Stimulated activated CD8-positive, alpha-beta memory T cell treated with anti-CD3 and anti-CD28 coated beads, Interleukin-15, amount 100 ng/mL, for 1 hour (primary cell): ENCODE measurements at regions not wholly inside any gene's neighbourhood (a gene's known extent, or its start where the extent isn't known, plus 50 kb on each side); places are given as distances from the start of the nearest gene placed in this dataset.

Experiments used
- DNase-seq: peaks from one replicate; pipeline ENCODE4 v3.0.0-alpha.2; 2020; ENCODE audit warnings: low read depth

GRCh38 chr7:25360451-25360850, 132.2 kb upstream of the NPVF start:
- no peak for DNase-seq

- no peak for DNase-seq
Observed at GRCh38 chr7:25361387-25361786, 133.1 kb upstream of the NPVF start.

GRCh38 chr7:25361863-25362262, 133.6 kb upstream of the NPVF start:
- no peak for DNase-seq

- no peak for DNase-seq
Observed at GRCh38 chr7:25368599-25369201, 140.4 kb upstream of the NPVF start.

GRCh38 chr7:25369786-25370185, 141.5 kb upstream of the NPVF start:
- no peak for DNase-seq

GRCh38 chr7:25371972-25372371, 143.7 kb upstream of the NPVF start:
- no peak for DNase-seq

GRCh38 chr7:25375805-25376600, 147.7 kb upstream of the NPVF start:
- DNase-seq = no peak

GRCh38 chr7:25379351-25380300, 151.3 kb upstream of the NPVF start:
- DNase-seq = no peak

GRCh38 chr7:25381818-25382589, 153.7 kb upstream of the NPVF start:
- no peak for DNase-seq

GRCh38 chr7:25382869-25383268, 154.6 kb upstream of the NPVF start:
- no peak for DNase-seq

- DNase-seq = no peak
Observed at GRCh38 chr7:25383402-25383801, 155.1 kb upstream of the NPVF start.

- DNase-seq = no peak
Observed at GRCh38 chr7:25384788-25385505, 156.7 kb upstream of the NPVF start.

GRCh38 chr7:25385506-25386136, 157.3 kb upstream of the NPVF start:
- no peak for DNase-seq

GRCh38 chr7:25386311-25386744, 158.0 kb upstream of the NPVF start:
- DNase-seq = no peak

- no peak for DNase-seq
Observed at GRCh38 chr7:25388681-25389080, 160.4 kb upstream of the NPVF start.

- no peak for DNase-seq
Observed at GRCh38 chr7:25389489-25390106, 161.3 kb upstream of the NPVF start.

GRCh38 chr7:25391295-25391861, 163.1 kb upstream of the NPVF start:
- DNase-seq = no peak

GRCh38 chr7:25391961-25392587, 163.8 kb upstream of the NPVF start:
- DNase-seq = no peak

GRCh38 chr7:25392588-25393338, 164.5 kb upstream of the NPVF start:
- DNase-seq = no peak
